ENCODE measurements at regions not wholly inside any gene's neighbourhood (a gene's known extent, or its start where the extent isn't known, plus 50 kb on each side); places are given as distances from the start of the nearest gene placed in this dataset.

- intact Hi-C loops (cut with micrococcal nuclease) (loop anchor here (10.0 kb wide), 1 partner anchor 863 kb away; the partner anchor contains the start of gene GORAB), in situ Hi-C loops (cut with MboI) (no loop called here)
- TF ChIP-seq RERE (CRISPR knock-in tag; IDR thresholded peaks at IDR 0.05; ENCODE audit: borderline replicate concordance) (no peak), KAT2B (IDR thresholded peaks at IDR 0.05; ENCODE audit: low read depth, low read length) (no peak), TRIM28 (IDR thresholded peaks at IDR 0.05) (no peak), TRIM24 (IDR thresholded peaks at IDR 0.05) (no peak)
- Histone ChIP-seq H3K9ac (ENCODE audit: insufficient read depth in 1 of 2, low read depth in 2 of 2, low read length in 2 of 2) (no peak overlapping the region), H3K4me2 (ENCODE audit: insufficient read depth, low read length) (no peak overlapping the region), H3K9me3 (replicated peaks; ENCODE audit: control insufficient read depth, insufficient read depth, low read depth, low read length) (no peaks in the 10 kb centered on the region), H4K20me1 (replicated peaks; ENCODE audit: control insufficient read depth, insufficient read depth, low read length) (no peaks in the 10 kb centered on the region), H3K4me1 (replicated peaks in 1 of 2; ENCODE audit: control insufficient read depth in 2 of 2, insufficient read depth in 2 of 2, low read length in 2 of 2) (peaks cover 0 to 5% of the 10 kb centered on the region in 2 experiments; a peak in 1 of 5 replicates), H3K27me3 (ENCODE audit: control insufficient read depth in 2 of 2, insufficient read depth in 2 of 2, low read length in 2 of 2) (peaks cover 0 to 9% of the 10 kb centered on the region in 2 experiments; a peak in 1 of 5 replicates), H3K9me1 (ENCODE audit: control insufficient read depth, insufficient read depth, low read length) (no peaks in the 10 kb centered on the region), H3K79me2 (ENCODE audit: control insufficient read depth, insufficient read depth, low read length) (no peaks in the 10 kb centered on the region), H3K27ac (ENCODE audit: extremely low read depth, low read depth, low read length) (no peak overlapping the region), H2AFZ (ENCODE audit: low read depth, low read length) (no peak overlapping the region), H3K36me3 (ENCODE audit: control insufficient read depth, insufficient read depth, low read length) (no peaks in the 10 kb centered on the region), H3K4me3 (no peak overlapping the region)
- POLR2A ChIA-PET: no interaction called here
- ATAC-seq (no peak), FAIRE-seq (no peak), DNase-seq (ENCODE audit: extremely low read depth in 1 of 4, low spot score in 3 of 4) (no peak)
- CTCF ChIA-PET (ENCODE audit: low intra/inter-chr PET ratio): no interaction called here
- no TSS peak for BruUV-seq (replicated peaks)
- 3% methylated on average over 5 of the region's 5 CpGs for WGBS (ENCODE audit: insufficient coverage, low coverage, missing lambda C conversion rate)
Observed at GRCh38 chr1:171397851-171398469, 84.0 kb downstream of the FMO4 start.
